NB4 (cell line): ENCODE measurements at regions not wholly inside any gene's neighbourhood (a gene's known extent, or its start where the extent isn't known, plus 50 kb on each side); places are given as distances from the start of the nearest gene placed in this dataset.

ENCODE experiments used
- DNase-seq: peaks from one replicate; pipeline ENCODE4 v3.0.0; 2010; ENCODE audit warnings: low read depth
- H3K4me3 ChIP-seq: one replicate; pipeline ENCODE4 v1.5.1; 2011; ENCODE audit warnings: mild to moderate bottlenecking, low read depth, low read length, moderate library complexity
- MYC ChIP-seq: IDR thresholded peaks from 2 replicates; pipeline ENCODE4 v1.6.1; 2011; ENCODE audit warnings: low read depth, low read length
- POLR2A ChIP-seq: IDR thresholded peaks from 2 replicates; pipeline ENCODE4 v1.6.1; 2011; ENCODE audit warnings: mild to moderate bottlenecking; ENCODE audit not compliant: insufficient read length; ENCODE audit errors: extremely low read depth
- TF ChIP-seq, protein P1 (sequence below): IDR thresholded peaks from 2 replicates; pipeline ENCODE4 v1.6.1; 2011; ENCODE audit warnings: low read depth, low read length
- TF ChIP-seq, protein P2 (sequence below): IDR thresholded peaks from one replicate; pipeline ENCODE4 v1.5.1; 2012; ENCODE audit warnings: low read depth, low read length

DNA sequence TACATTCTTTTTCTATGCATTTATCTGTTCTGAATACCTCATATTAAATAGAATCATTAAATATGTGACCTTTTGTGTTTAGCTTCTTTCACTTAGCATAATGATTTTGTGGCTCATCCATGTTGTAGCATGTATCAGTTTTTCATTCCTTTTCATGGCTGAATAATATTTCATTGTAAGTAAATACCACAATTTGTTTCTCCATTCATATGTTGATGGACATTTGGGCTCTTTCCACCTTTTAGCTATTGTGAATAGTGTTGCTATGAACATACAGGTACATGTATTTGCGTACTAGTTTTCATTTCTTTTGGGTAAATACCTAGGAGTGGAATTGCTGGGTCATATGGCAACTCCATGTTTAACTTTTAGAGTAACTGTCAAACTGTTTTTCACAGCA is 85.1 kb downstream of the GNL3L start:
- no peak overlapping the region for H3K4me3 ChIP-seq
- no peak for TF ChIP-seq MYC
- TF ChIP-seq POLR2A = no peak
- no peak for DNase-seq

DNA sequence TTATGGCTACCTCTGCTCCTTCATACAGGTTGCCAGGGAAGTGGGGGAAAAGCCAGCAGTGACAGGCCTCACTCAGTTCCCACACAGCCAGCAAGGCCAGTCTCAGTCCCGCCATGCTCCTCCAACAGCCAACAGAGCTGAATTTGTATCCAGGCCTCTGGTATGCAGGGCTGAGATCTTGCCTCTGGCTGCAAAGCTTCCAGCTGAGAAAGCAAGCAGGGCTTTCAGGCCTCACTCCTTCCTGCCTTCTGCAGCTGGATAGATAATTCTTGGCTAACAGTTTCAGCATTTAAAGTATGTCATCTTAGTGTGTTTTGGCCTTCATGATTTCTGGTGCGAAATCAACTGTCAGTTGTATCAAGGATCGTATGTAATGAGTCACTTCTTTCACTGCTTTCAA is 103.6 kb downstream of the GNL3L start:
- no peak overlapping the region for H3K4me3 ChIP-seq
- TF ChIP-seq, protein P1, sequence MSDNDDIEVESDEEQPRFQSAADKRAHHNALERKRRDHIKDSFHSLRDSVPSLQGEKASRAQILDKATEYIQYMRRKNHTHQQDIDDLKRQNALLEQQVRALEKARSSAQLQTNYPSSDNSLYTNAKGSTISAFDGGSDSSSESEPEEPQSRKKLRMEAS = no peak
- TF ChIP-seq MYC (no peak), POLR2A (no peak)
- TF ChIP-seq, protein P2, sequence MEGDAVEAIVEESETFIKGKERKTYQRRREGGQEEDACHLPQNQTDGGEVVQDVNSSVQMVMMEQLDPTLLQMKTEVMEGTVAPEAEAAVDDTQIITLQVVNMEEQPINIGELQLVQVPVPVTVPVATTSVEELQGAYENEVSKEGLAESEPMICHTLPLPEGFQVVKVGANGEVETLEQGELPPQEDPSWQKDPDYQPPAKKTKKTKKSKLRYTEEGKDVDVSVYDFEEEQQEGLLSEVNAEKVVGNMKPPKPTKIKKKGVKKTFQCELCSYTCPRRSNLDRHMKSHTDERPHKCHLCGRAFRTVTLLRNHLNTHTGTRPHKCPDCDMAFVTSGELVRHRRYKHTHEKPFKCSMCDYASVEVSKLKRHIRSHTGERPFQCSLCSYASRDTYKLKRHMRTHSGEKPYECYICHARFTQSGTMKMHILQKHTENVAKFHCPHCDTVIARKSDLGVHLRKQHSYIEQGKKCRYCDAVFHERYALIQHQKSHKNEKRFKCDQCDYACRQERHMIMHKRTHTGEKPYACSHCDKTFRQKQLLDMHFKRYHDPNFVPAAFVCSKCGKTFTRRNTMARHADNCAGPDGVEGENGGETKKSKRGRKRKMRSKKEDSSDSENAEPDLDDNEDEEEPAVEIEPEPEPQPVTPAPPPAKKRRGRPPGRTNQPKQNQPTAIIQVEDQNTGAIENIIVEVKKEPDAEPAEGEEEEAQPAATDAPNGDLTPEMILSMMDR = no peak
- DNase-seq = no peak

DNA sequence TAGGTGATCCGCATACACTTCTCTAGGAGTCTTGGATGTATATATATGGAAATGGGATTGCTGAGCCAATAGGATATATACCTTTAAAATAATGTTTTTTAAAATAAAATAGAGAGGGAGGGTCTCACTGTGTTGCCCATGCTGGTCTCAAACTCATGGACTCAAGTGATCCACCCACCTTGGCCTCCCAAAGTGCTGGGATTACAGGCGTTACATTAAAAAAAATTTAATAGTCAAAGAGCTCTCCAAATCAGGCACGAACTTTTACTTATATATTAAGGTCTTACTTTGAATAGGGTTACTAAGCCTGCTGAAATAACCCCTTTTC is 109.0 kb downstream of the GNL3L start:
- peak overlapping the region; percentile 46 for H3K4me3 ChIP-seq
- TF ChIP-seq MYC = no peak
- no peak for TF ChIP-seq POLR2A
- TF ChIP-seq, protein P1 = no peak
- TF ChIP-seq, protein P2 = no peak
- no peak for DNase-seq

DNA sequence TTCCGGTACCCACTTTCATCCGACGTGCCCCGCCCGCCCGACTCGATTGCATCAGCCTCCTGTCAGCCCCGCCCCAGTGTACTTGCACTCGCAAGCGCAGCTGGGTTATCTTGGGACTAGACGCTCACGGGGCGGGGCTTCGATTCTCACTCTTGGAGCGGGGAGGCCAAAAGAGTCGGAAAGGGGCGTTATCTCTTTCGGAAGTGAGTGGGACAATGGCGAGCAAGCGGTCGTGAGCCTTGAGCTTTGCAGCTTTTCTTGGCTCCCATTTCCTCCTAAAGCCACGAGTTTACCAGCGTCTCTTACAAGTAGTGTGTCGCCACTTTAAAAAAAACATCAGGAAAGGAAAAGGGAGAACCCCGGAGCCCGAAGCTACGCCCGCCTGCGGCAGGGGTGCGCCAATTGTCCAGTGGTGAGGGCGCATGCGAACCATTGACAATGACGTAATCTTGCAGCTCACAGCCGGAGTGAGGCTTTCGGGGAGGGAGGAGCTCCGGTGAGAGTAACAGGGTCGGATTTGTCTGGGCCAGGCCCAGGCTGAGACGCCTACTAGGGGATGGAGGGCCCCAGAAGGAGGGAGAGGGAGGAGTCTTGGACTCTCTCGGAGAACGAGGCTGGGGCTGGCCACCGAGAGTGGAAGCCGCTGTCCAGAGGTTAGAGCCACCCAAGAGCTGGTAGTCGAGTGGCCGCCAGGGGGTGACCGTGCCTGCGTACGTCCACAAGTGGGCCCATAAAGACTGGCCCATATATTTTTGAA is 109.5 kb downstream of the GNL3L start:
- peak overlapping the region; percentile 80 for H3K4me3 ChIP-seq
- peak; percentile 95 for DNase-seq
- TF ChIP-seq POLR2A (peak; percentile 66), MYC (no peak)
- TF ChIP-seq, protein P1 = peak; percentile 27; the same call in 1 of the 2 replicates
- TF ChIP-seq, protein P2 = peak; percentile 51

DNA sequence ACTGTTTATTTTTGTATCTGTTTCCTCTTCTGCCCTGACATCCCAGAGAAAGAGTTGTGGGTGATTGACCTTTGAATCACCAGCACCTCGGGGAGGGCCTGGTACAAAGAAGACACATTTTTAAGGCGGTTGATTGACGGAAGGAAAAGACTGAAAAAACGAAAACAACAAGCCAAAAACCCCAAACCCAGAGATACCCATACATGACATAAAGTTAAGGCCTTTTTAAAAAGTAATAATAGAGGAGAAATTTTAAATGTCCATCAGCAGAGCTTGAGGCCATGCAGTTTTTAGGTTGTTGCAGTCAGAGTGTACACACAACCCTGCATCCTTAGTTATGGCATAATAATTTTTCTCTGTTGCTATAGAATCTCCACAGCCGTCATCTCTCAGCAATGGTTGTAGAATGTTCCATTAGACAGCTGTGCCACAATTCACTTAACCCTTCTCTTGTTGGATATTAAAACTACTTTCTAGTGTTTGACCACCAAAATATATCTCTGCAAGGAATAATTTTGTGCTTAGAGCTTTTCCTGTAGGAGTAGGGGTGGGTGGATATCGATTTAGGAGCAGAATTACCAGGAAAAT is 110.2 kb downstream of the GNL3L start:
- H3K4me3 ChIP-seq = peak overlapping the region; percentile 80
- TF ChIP-seq, protein P2 = no peak
- TF ChIP-seq POLR2A = no peak
- TF ChIP-seq, protein P1 = no peak
- no peak for TF ChIP-seq MYC
- DNase-seq = no peak

DNA sequence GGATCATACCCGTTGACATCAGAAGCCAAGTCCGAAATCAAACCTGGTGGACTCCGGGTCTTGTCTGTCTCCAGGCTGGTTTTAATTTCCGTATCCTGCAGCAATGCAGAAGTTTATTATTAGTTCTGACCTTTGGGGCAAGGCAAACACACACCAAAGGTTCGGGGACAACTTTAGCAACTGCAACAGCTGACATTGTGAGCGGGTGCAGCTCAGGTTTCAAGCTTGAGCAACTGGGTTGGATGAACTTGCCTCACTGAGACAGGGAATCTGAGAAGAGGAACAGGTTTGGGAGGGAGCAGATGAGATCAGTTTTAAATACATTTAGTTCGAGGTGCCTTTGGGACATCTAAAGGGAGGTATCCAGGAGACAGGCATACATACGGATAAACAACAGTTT is 110.7 kb downstream of the GNL3L start:
- TF ChIP-seq, protein P1 = no peak
- no peak for TF ChIP-seq POLR2A
- TF ChIP-seq, protein P2 = no peak
- no peak for TF ChIP-seq MYC
- no peak overlapping the region for H3K4me3 ChIP-seq

More for the DNA sequence above, 110.7 kb downstream of the GNL3L start:
- DNase-seq = peak; percentile 6
